ENCODE measurements at regions not wholly inside any gene's neighbourhood (a gene's known extent, or its start where the extent isn't known, plus 50 kb on each side); places are given as distances from the start of the nearest gene placed in this dataset.

DNA sequence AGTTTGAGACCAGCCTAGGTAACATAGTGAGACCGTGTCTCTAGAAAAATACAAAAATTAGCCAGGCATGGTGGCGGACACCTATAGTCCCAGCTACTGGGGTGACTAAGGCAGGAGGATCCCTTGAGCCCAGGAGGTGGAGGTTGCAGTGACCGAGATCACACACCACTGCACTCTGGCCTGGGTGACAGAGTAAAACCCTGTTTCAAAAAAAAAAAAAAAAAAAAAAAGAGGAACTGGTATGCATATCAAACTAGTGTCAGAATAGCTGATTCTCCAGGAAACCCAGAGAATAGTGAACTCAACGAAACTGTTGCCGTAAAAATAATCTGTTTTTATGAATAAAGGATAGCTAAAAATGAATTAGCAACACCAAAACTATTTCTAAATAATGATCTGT is 126.6 kb upstream of the BASP1 start:
- no peak for TF ChIP-seq POLR2A (IDR thresholded peaks at IDR 0.05)
- TF ChIP-seq, protein P1, sequence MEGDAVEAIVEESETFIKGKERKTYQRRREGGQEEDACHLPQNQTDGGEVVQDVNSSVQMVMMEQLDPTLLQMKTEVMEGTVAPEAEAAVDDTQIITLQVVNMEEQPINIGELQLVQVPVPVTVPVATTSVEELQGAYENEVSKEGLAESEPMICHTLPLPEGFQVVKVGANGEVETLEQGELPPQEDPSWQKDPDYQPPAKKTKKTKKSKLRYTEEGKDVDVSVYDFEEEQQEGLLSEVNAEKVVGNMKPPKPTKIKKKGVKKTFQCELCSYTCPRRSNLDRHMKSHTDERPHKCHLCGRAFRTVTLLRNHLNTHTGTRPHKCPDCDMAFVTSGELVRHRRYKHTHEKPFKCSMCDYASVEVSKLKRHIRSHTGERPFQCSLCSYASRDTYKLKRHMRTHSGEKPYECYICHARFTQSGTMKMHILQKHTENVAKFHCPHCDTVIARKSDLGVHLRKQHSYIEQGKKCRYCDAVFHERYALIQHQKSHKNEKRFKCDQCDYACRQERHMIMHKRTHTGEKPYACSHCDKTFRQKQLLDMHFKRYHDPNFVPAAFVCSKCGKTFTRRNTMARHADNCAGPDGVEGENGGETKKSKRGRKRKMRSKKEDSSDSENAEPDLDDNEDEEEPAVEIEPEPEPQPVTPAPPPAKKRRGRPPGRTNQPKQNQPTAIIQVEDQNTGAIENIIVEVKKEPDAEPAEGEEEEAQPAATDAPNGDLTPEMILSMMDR (IDR thresholded peaks at IDR 0.05) = no peak

Measured in gastroesophageal sphincter (tissue), 3 donors.